ENCODE measurements at regions not wholly inside any gene's neighbourhood (a gene's known extent, or its start where the extent isn't known, plus 50 kb on each side); places are given as distances from the start of the nearest gene placed in this dataset.

- no CpG with 5 or more reads among the region's 4 CpGs for WGBS (ENCODE audit: insufficient coverage)
- no peaks in the 10 kb centered on the region for H3K9me3 ChIP-seq (ENCODE audit: control insufficient read depth, insufficient read depth, low read length)
- H3K4me3 ChIP-seq (ENCODE audit: low read depth, low read length) = no peak overlapping the region
- DNase-seq (ENCODE audit: low read depth in 4 of 6, low spot score in 6 of 6) = peak in 1 of 6 donors; percentile 19
- H3K36me3 ChIP-seq (ENCODE audit: control insufficient read depth, insufficient read depth, low read length) = no peaks in the 10 kb centered on the region
- no peaks in the 10 kb centered on the region for H3K27me3 ChIP-seq (ENCODE audit: control insufficient read depth, insufficient read depth, low read length)
- no peak overlapping the region for H3K27ac ChIP-seq (ENCODE audit: low read depth, low read length)
- H3K4me1 ChIP-seq (ENCODE audit: control insufficient read depth, insufficient read depth, low read length) = no peaks in the 10 kb centered on the region
Measured at GRCh38 chr1:48164571-48164970, 57.9 kb upstream of the SLC5A9 start.

- Histone ChIP-seq H3K4me3 (ENCODE audit: low read depth, low read length) (no peak overlapping the region), H3K9me3 (ENCODE audit: control insufficient read depth, insufficient read depth, low read length) (no peaks in the 10 kb centered on the region), H3K27ac (ENCODE audit: low read depth, low read length) (no peak overlapping the region), H3K36me3 (ENCODE audit: control insufficient read depth, insufficient read depth, low read length) (no peaks in the 10 kb centered on the region), H3K4me1 (ENCODE audit: control insufficient read depth, insufficient read depth, low read length) (no peaks in the 10 kb centered on the region), H3K27me3 (ENCODE audit: control insufficient read depth, insufficient read depth, low read length) (no peaks in the 10 kb centered on the region)
- DNase-seq (ENCODE audit: low read depth in 4 of 6, low spot score in 6 of 6) = no peak
- 88% methylated on average over 4 of the region's 6 CpGs for WGBS (ENCODE audit: insufficient coverage)
Measured at GRCh38 chr1:48160486-48161132, 61.9 kb upstream of the SLC5A9 start.

- no peak overlapping the region for H3K4me3 ChIP-seq (ENCODE audit: low read depth, low read length)
- WGBS (ENCODE audit: insufficient coverage) = no CpG with 5 or more reads among the region's 2 CpGs
- no peaks in the 10 kb centered on the region for H3K36me3 ChIP-seq (ENCODE audit: control insufficient read depth, insufficient read depth, low read length)
- no peak for DNase-seq (ENCODE audit: low read depth in 4 of 6, low spot score in 6 of 6)
- H3K27ac ChIP-seq (ENCODE audit: low read depth, low read length) = no peak overlapping the region
- peaks cover 3% of the 10 kb centered on the region for H3K9me3 ChIP-seq (ENCODE audit: control insufficient read depth, insufficient read depth, low read length)
- H3K27me3 ChIP-seq (ENCODE audit: control insufficient read depth, insufficient read depth, low read length) = no peaks in the 10 kb centered on the region
- no peaks in the 10 kb centered on the region for H3K4me1 ChIP-seq (ENCODE audit: control insufficient read depth, insufficient read depth, low read length)
Measured at GRCh38 chr1:48139275-48139674, 83.2 kb upstream of the SLC5A9 start.

- H3K27ac ChIP-seq (ENCODE audit: low read depth, low read length) = no peak overlapping the region
- no peaks in the 10 kb centered on the region for H3K9me3 ChIP-seq (ENCODE audit: control insufficient read depth, insufficient read depth, low read length)
- no peak for DNase-seq (ENCODE audit: low read depth in 4 of 6, low spot score in 6 of 6)
- H3K27me3 ChIP-seq (ENCODE audit: control insufficient read depth, insufficient read depth, low read length) = no peaks in the 10 kb centered on the region
- H3K36me3 ChIP-seq (ENCODE audit: control insufficient read depth, insufficient read depth, low read length) = no peaks in the 10 kb centered on the region
- no peaks in the 10 kb centered on the region for H3K4me1 ChIP-seq (ENCODE audit: control insufficient read depth, insufficient read depth, low read length)
- WGBS (ENCODE audit: insufficient coverage) = no CpG with 5 or more reads among the region's 5 CpGs
- H3K4me3 ChIP-seq (ENCODE audit: low read depth, low read length) = no peak overlapping the region
Measured at GRCh38 chr1:48127735-48128685, 94.5 kb upstream of the SLC5A9 start.

- DNase-seq (ENCODE audit: low read depth in 4 of 6, low spot score in 6 of 6) = no peak
- Histone ChIP-seq H3K27ac (ENCODE audit: low read depth, low read length) (no peak overlapping the region), H3K4me3 (ENCODE audit: low read depth, low read length) (no peak overlapping the region), H3K9me3 (ENCODE audit: control insufficient read depth, insufficient read depth, low read length) (no peaks in the 10 kb centered on the region), H3K36me3 (ENCODE audit: control insufficient read depth, insufficient read depth, low read length) (no peaks in the 10 kb centered on the region), H3K4me1 (ENCODE audit: control insufficient read depth, insufficient read depth, low read length) (no peaks in the 10 kb centered on the region), H3K27me3 (ENCODE audit: control insufficient read depth, insufficient read depth, low read length) (no peaks in the 10 kb centered on the region)
- 100% methylated on average over 1 of the region's 1 CpG for WGBS (ENCODE audit: insufficient coverage)
Measured at GRCh38 chr1:48123647-48124046, 98.9 kb upstream of the SLC5A9 start.

- Histone ChIP-seq H3K36me3 (ENCODE audit: control insufficient read depth, insufficient read depth, low read length) (no peaks in the 10 kb centered on the region), H3K27ac (ENCODE audit: low read depth, low read length) (no peak overlapping the region), H3K4me1 (ENCODE audit: control insufficient read depth, insufficient read depth, low read length) (no peaks in the 10 kb centered on the region), H3K27me3 (ENCODE audit: control insufficient read depth, insufficient read depth, low read length) (no peaks in the 10 kb centered on the region), H3K9me3 (ENCODE audit: control insufficient read depth, insufficient read depth, low read length) (no peaks in the 10 kb centered on the region), H3K4me3 (ENCODE audit: low read depth, low read length) (no peak overlapping the region)
- 58% methylated on average over 2 of the region's 4 CpGs for WGBS (ENCODE audit: insufficient coverage)
- DNase-seq (ENCODE audit: low read depth in 4 of 6, low spot score in 6 of 6) = no peak
Measured at GRCh38 chr1:48121955-48122354, 100.6 kb upstream of the SLC5A9 start.

GRCh38 chr1:48120621-48121020 is 101.9 kb upstream of the SLC5A9 start:
- Histone ChIP-seq H3K27me3 (ENCODE audit: control insufficient read depth, insufficient read depth, low read length) (no peaks in the 10 kb centered on the region), H3K9me3 (ENCODE audit: control insufficient read depth, insufficient read depth, low read length) (no peaks in the 10 kb centered on the region), H3K27ac (ENCODE audit: low read depth, low read length) (no peak overlapping the region), H3K4me3 (ENCODE audit: low read depth, low read length) (no peak overlapping the region), H3K4me1 (ENCODE audit: control insufficient read depth, insufficient read depth, low read length) (no peaks in the 10 kb centered on the region), H3K36me3 (ENCODE audit: control insufficient read depth, insufficient read depth, low read length) (no peaks in the 10 kb centered on the region)
- DNase-seq (ENCODE audit: low read depth in 4 of 6, low spot score in 6 of 6) = no peak

GRCh38 chr1:48115835-48116234 is 106.7 kb upstream of the SLC5A9 start:
- Histone ChIP-seq H3K4me3 (ENCODE audit: low read depth, low read length) (no peak overlapping the region), H3K36me3 (ENCODE audit: control insufficient read depth, insufficient read depth, low read length) (no peaks in the 10 kb centered on the region), H3K27me3 (ENCODE audit: control insufficient read depth, insufficient read depth, low read length) (no peaks in the 10 kb centered on the region), H3K4me1 (ENCODE audit: control insufficient read depth, insufficient read depth, low read length) (no peaks in the 10 kb centered on the region), H3K27ac (ENCODE audit: low read depth, low read length) (no peak overlapping the region), H3K9me3 (ENCODE audit: control insufficient read depth, insufficient read depth, low read length) (no peaks in the 10 kb centered on the region)
- no peak for DNase-seq (ENCODE audit: low read depth in 4 of 6, low spot score in 6 of 6)

GRCh38 chr1:48114596-48115382 is 107.7 kb upstream of the SLC5A9 start:
- 78% methylated on average over 3 of the region's 4 CpGs for WGBS (ENCODE audit: insufficient coverage)
- Histone ChIP-seq H3K9me3 (ENCODE audit: control insufficient read depth, insufficient read depth, low read length) (no peaks in the 10 kb centered on the region), H3K27ac (ENCODE audit: low read depth, low read length) (no peak overlapping the region), H3K4me3 (ENCODE audit: low read depth, low read length) (no peak overlapping the region), H3K27me3 (ENCODE audit: control insufficient read depth, insufficient read depth, low read length) (no peaks in the 10 kb centered on the region), H3K36me3 (ENCODE audit: control insufficient read depth, insufficient read depth, low read length) (no peaks in the 10 kb centered on the region), H3K4me1 (ENCODE audit: control insufficient read depth, insufficient read depth, low read length) (no peaks in the 10 kb centered on the region)
- peak in 1 of 6 donors; percentile 3 for DNase-seq (ENCODE audit: low read depth in 4 of 6, low spot score in 6 of 6)
